Transverse colon (tissue), 4 donors: ENCODE measurements at regions not wholly inside any gene's neighbourhood (a gene's known extent, or its start where the extent isn't known, plus 50 kb on each side); places are given as distances from the start of the nearest gene placed in this dataset.

Source experiments
- DNase-seq: peaks from one replicate; pipeline ENCODE4 v3.0.0-alpha.2; 2019
- H3K27ac ChIP-seq, 4 donors: fragments of 200-600 bp; sonication (generic); 2 replicates each; pipeline ENCODE4 v1.5.1; 2016 to 2018; ENCODE audit warnings: inconsistent platforms in 4 of 4
- H3K27me3 ChIP-seq: fragments of 200-600 bp; sonication (generic); 2 replicates; pipeline ENCODE4 v1.5.1; 2017; ENCODE audit warnings: inconsistent platforms
- H3K36me3 ChIP-seq, 4 donors: fragments of 200-600 bp; sonication (generic); 2 replicates each; pipeline ENCODE4 v1.5.1; 2017 to 2019; ENCODE audit warnings: inconsistent platforms in 4 of 4
- H3K4me1 ChIP-seq, 4 donors: fragments of 200-600 bp; sonication (generic); 2 replicates each; pipeline ENCODE4 v1.5.1; 2017 to 2020; ENCODE audit warnings: inconsistent platforms in 4 of 4
- H3K4me3 ChIP-seq, 4 donors: fragments of 200-600 bp; sonication (generic); 1 replicate in 1 of 4; 2 replicates in 3 of 4; pipeline versions ENCODE4 v1.5.1 to v1.6.1; 2017 to 2019; ENCODE audit warnings: inconsistent platforms in 4 of 4
- H3K9me3 ChIP-seq, 2 donors: fragments of 200-600 bp; sonication (generic); 2 replicates each; pipeline ENCODE4 v1.5.1; 2017 to 2019; ENCODE audit warnings: inconsistent platforms in 2 of 2
- EP300 ChIP-seq: sonication (generic); formaldehyde crosslinking; IDR thresholded peaks from one replicate; pipeline ENCODE4 v1.6.1; 2017; ENCODE audit warnings: antibody characterized with exemption, low read depth
- POLR2A ChIP-seq: fragments of 450-650 bp; IDR thresholded peaks from one replicate; pipeline ENCODE4 v1.6.1; 2016; ENCODE audit warnings: antibody characterized with exemption, mild to moderate bottlenecking, moderate library complexity
- POLR2AphosphoS5 ChIP-seq, 3 donors: sonication (generic); formaldehyde crosslinking; IDR thresholded peaks; one replicate each; pipeline ENCODE4 v1.6.1; 2016; ENCODE audit warnings: antibody characterized with exemption in 3 of 3
- WGBS, 2 donors: methylation state at CpG; one replicate each; pipeline ENCODE4 v1.1.5; 2018; ENCODE audit warnings: low coverage in 1 of 2; 5-methylcytosine and 5-hydroxymethylcytosine counted together
- in situ Hi-C, 4 donors: fragments of 200-750 bp; cut with MboI; loops; one replicate each; pipeline versions ENCODE4 v1.15.0 to v1.15.1; 2017; ENCODE audit warnings: low sequenced_read_pairs in 3 of 4, low pct_ligation_motif_present in 1 of 4, low pct_unique_long_range_greater_than_20kb in 1 of 4
- intact Hi-C: fragments of 100-400 bp; cut with DNase I; formaldehyde crosslinking; loops from one replicate; pipeline ENCODE4 v1.15.1; 2023; ENCODE audit warnings: low total_unique reads
- TF ChIP-seq, protein P1 (sequence below), 5 experiments: fragments of 200-600 bp in 3 of 5; fragments of 450-650 bp in 2 of 5; sonication (generic) in 3 of 5; IDR thresholded peaks; 1 replicate in 2 of 5; 2 replicates in 3 of 5; pipeline ENCODE4 v1.5.1; 2016 to 2017; ENCODE audit warnings: antibody characterized with exemption in 5 of 5, inconsistent platforms in 3 of 5, mild to moderate bottlenecking in 2 of 5, moderate library complexity in 1 of 5

GRCh38 chr7:91327346-91327745, 63.1 kb downstream of the FZD1 start:
- TF ChIP-seq POLR2AphosphoS5 (IDR thresholded peaks at IDR 0.05) (no peak), POLR2A (no peak), EP300 (no peak)
- TF ChIP-seq, protein P1, sequence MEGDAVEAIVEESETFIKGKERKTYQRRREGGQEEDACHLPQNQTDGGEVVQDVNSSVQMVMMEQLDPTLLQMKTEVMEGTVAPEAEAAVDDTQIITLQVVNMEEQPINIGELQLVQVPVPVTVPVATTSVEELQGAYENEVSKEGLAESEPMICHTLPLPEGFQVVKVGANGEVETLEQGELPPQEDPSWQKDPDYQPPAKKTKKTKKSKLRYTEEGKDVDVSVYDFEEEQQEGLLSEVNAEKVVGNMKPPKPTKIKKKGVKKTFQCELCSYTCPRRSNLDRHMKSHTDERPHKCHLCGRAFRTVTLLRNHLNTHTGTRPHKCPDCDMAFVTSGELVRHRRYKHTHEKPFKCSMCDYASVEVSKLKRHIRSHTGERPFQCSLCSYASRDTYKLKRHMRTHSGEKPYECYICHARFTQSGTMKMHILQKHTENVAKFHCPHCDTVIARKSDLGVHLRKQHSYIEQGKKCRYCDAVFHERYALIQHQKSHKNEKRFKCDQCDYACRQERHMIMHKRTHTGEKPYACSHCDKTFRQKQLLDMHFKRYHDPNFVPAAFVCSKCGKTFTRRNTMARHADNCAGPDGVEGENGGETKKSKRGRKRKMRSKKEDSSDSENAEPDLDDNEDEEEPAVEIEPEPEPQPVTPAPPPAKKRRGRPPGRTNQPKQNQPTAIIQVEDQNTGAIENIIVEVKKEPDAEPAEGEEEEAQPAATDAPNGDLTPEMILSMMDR (IDR thresholded peaks at IDR 0.05): no peak
- 72 to 93% methylated on average over 2 of the region's 2 CpGs for WGBS, 2 donors
- no peak for DNase-seq
- in situ Hi-C loops (no loop called here), intact Hi-C loops (no loop called here)
- Histone ChIP-seq H3K9me3 (no peaks in the 10 kb centered on the region), H3K4me3 (no peak overlapping the region), H3K27me3 (no peaks in the 10 kb centered on the region), H3K27ac (no peak overlapping the region), H3K36me3 (no peaks in the 10 kb centered on the region), H3K4me1 (peaks cover 0 to 3% (median 0%) of the 10 kb centered on the region in 4 donors)

DNA sequence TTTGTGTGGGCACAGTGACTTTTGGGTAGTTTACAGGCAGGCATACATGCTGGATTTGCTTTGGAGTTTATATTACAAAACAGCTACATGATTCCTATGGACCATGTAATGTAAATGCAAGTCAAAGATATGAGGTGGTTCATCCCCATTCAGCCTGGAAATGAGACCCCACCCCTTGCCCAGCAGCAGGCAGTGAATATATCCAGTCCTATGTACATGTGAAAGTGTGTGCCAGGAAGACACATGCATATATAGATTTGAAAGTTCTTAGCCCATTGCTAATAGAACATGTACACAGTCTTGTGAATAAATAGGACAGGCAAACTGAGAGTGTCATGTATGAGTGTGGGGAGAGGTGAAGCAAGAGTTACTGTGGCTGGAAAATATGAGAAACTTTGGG, 65.3 kb downstream of the FZD1 start:
- in situ Hi-C loops (no loop called here), intact Hi-C loops (no loop called here)
- peaks cover 0 to 3% (median 0%) of the 10 kb centered on the region in 4 donors for H3K4me1 ChIP-seq
- H3K4me3 ChIP-seq: no peak overlapping the region
- H3K27me3 ChIP-seq: no peaks in the 10 kb centered on the region
- H3K36me3 ChIP-seq: no peaks in the 10 kb centered on the region
- TF ChIP-seq POLR2A (no peak), POLR2AphosphoS5 (IDR thresholded peaks at IDR 0.05) (no peak), EP300 (no peak)
- TF ChIP-seq, protein P1 (IDR thresholded peaks at IDR 0.05): no peak
- H3K9me3 ChIP-seq: no peaks in the 10 kb centered on the region
- DNase-seq: no peak
- no peak overlapping the region for H3K27ac ChIP-seq

DNA sequence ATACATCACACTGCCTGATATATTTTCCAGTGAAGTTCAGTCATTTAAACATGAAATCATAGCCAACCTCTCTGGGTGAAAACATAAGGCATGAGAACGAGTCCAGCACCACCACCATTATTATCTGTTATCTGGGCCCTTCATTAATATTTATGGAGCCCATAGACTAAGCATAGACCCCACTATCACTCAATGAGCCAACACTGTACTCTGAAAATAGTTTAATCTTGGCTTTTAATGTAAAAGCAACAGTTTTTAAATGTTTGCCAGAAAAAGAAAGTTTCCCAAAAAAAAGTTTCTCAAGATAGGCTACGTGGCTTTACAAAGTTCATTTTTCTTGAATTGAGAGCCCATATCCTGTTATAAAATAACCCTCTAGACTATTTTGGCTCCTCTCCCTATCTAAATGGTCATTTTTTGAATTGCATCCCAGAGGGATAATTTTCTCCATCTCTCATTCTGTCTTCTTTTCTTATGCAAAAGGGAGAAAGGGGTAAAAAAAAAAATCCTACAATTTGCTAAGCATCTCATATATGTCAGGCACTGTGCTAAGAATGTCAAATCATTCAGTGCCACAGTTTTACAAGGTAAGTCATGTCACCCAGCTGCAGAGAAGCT, 66.1 kb downstream of the FZD1 start:
- Histone ChIP-seq H3K27ac (no peak overlapping the region), H3K27me3 (no peaks in the 10 kb centered on the region), H3K4me1 (peaks cover 0 to 3% (median 0%) of the 10 kb centered on the region in 4 donors), H3K36me3 (no peaks in the 10 kb centered on the region), H3K9me3 (no peaks in the 10 kb centered on the region), H3K4me3 (no peak overlapping the region)
- TF ChIP-seq POLR2AphosphoS5 (IDR thresholded peaks at IDR 0.05) (no peak), EP300 (no peak), POLR2A (no peak)
- TF ChIP-seq, protein P1 (IDR thresholded peaks at IDR 0.05): no peak
- in situ Hi-C loops: no loop called here
- DNase-seq: no peak
- 53 to 56% methylated on average over 2 of the region's 2 CpGs for WGBS, 2 donors
- intact Hi-C loops: no loop called here

GRCh38 chr7:91330866-91331265, 66.6 kb downstream of the FZD1 start:
- DNase-seq: no peak

More at GRCh38 chr7:91330866-91331265, 66.6 kb downstream of the FZD1 start:
- Histone ChIP-seq H3K9me3 (no peaks in the 10 kb centered on the region), H3K27ac (no peak overlapping the region), H3K36me3 (no peaks in the 10 kb centered on the region), H3K4me3 (no peak overlapping the region), H3K27me3 (no peaks in the 10 kb centered on the region), H3K4me1 (no peaks in the 10 kb centered on the region)
- in situ Hi-C loops: no loop called here
- intact Hi-C loops: no loop called here
- WGBS, 2 donors: 62 to 64% methylated on average over 2 to 3 of the region's 3 CpGs
- TF ChIP-seq POLR2A (no peak), EP300 (no peak), POLR2AphosphoS5 (IDR thresholded peaks at IDR 0.05) (peak in 1 of 3 donors; percentile 16)
- TF ChIP-seq, protein P1 (IDR thresholded peaks at IDR 0.05): no peak
